GM12891 (cell line): ENCODE measurements at regions not wholly inside any gene's neighbourhood (a gene's known extent, or its start where the extent isn't known, plus 50 kb on each side); places are given as distances from the start of the nearest gene placed in this dataset.

ENCODE experiments used
- POLR2A ChIP-seq: IDR thresholded peaks from 2 replicates; pipeline ENCODE4 v1.6.1; 2011; ENCODE audit warnings: low read depth, low read length, control low read depth
- TAF1 ChIP-seq: IDR thresholded peaks from 2 replicates; pipeline ENCODE4 v1.6.1; 2011; ENCODE audit warnings: low read depth, low read length, control low read depth

- no peak for TF ChIP-seq POLR2A
- no peak for TF ChIP-seq TAF1
These were observed 297.5 kb upstream of the TNC start for GRCh38 chr9:115415450-115415849.
